H9 (cell line): ENCODE measurements at regions not wholly inside any gene's neighbourhood (a gene's known extent, or its start where the extent isn't known, plus 50 kb on each side); places are given as distances from the start of the nearest gene placed in this dataset.

Source experiments
- DNase-seq: peaks from one replicate; pipeline ENCODE4 v3.0.0-alpha.2; 2017
- H2AFZ ChIP-seq: one replicate; pipeline ENCODE4 v1.6.1; 2013; ENCODE audit warnings: mild to moderate bottlenecking, low read length, control low read depth, moderate library complexity
- H2AK5ac ChIP-seq: 2 replicates; pipeline ENCODE4 v1.6.1; 2013; ENCODE audit warnings: low read length, control low read depth, mixed read lengths; ENCODE audit not compliant: insufficient read length
- H2BK120ac ChIP-seq: one replicate; pipeline ENCODE4 v1.6.1; 2013; ENCODE audit warnings: low read depth, mild to moderate bottlenecking, low read length, control low read depth, inconsistent platforms; ENCODE audit not compliant: poor library complexity, severe bottlenecking
- H2BK12ac ChIP-seq: 2 replicates; pipeline ENCODE4 v1.6.1; 2013; ENCODE audit warnings: low read length, control low read depth, mixed read lengths, low read depth; ENCODE audit not compliant: insufficient read length
- H2BK15ac ChIP-seq: 2 replicates; pipeline ENCODE4 v1.6.1; 2013; ENCODE audit warnings: low read depth, low read length, control low read depth
- H2BK20ac ChIP-seq: one replicate; pipeline ENCODE4 v1.6.1; 2013; ENCODE audit warnings: low read depth, mild to moderate bottlenecking, low read length, control low read depth, inconsistent platforms; ENCODE audit not compliant: poor library complexity, severe bottlenecking
- H2BK5ac ChIP-seq: 2 replicates; pipeline ENCODE4 v1.6.1; 2013; ENCODE audit warnings: low read length, control low read depth, mixed read lengths; ENCODE audit not compliant: insufficient read length
- H3K14ac ChIP-seq: 2 replicates; pipeline ENCODE4 v1.6.1; 2013; ENCODE audit warnings: low read length, control low read depth; ENCODE audit not compliant: insufficient read depth
- H3K18ac ChIP-seq: 2 replicates; pipeline ENCODE4 v1.6.1; 2013; ENCODE audit warnings: low read depth, mild to moderate bottlenecking, mixed read lengths, low read length, control low read depth; ENCODE audit not compliant: insufficient read length
- H3K23ac ChIP-seq: 2 replicates; pipeline ENCODE4 v1.6.1; 2013; ENCODE audit warnings: low read length, control low read depth, mixed read lengths, low read depth; ENCODE audit not compliant: insufficient read length
- H3K23me2 ChIP-seq: 2 replicates; pipeline ENCODE4 v1.6.1; 2013; ENCODE audit warnings: low read depth, mild to moderate bottlenecking, mixed read lengths, low read length, control low read depth; ENCODE audit not compliant: insufficient read length, poor library complexity, severe bottlenecking
- H3K27ac ChIP-seq: 2 replicates; pipeline ENCODE4 v1.5.1; 2013; ENCODE audit warnings: low read length, control low read depth, mixed read lengths, low read depth; ENCODE audit not compliant: insufficient read length
- H3K27me3 ChIP-seq: 2 replicates; pipeline ENCODE4 v1.6.1; 2013; ENCODE audit warnings: low read length, control low read depth, inconsistent platforms; ENCODE audit not compliant: insufficient read depth
- H3K4ac ChIP-seq: 2 replicates; pipeline ENCODE4 v1.6.1; 2013; ENCODE audit warnings: low read depth, mild to moderate bottlenecking, control low read depth, inconsistent platforms, low read length, moderate library complexity
- H3K4me1 ChIP-seq: 2 replicates; pipeline ENCODE4 v1.6.1; 2013; ENCODE audit warnings: low read length, control low read depth, inconsistent platforms; ENCODE audit not compliant: insufficient read depth
- H3K4me2 ChIP-seq: 2 replicates; pipeline ENCODE4 v1.6.1; 2013; ENCODE audit warnings: low read length, control low read depth, mixed read lengths; ENCODE audit not compliant: insufficient read length, insufficient read depth
- H3K56ac ChIP-seq: 2 replicates; pipeline ENCODE4 v1.6.1; 2013; ENCODE audit warnings: low read depth, mild to moderate bottlenecking, mixed read lengths, low read length, control low read depth; ENCODE audit not compliant: insufficient read length
- H3K79me1 ChIP-seq: 2 replicates; pipeline ENCODE4 v1.6.1; 2013; ENCODE audit warnings: low read depth, mild to moderate bottlenecking, moderate library complexity, low read length, control low read depth, inconsistent platforms; ENCODE audit not compliant: insufficient read depth, poor library complexity, severe bottlenecking
- H3K79me2 ChIP-seq: 2 replicates; pipeline ENCODE4 v1.6.1; 2013; ENCODE audit warnings: low read length, control low read depth, inconsistent platforms; ENCODE audit not compliant: insufficient read depth
- H3K9ac ChIP-seq: 2 replicates; pipeline ENCODE4 v1.6.1; 2013; ENCODE audit warnings: low read length, control low read depth, mixed read lengths; ENCODE audit not compliant: insufficient read length; ENCODE audit errors: extremely low read depth
- H3K9me3 ChIP-seq: one replicate; pipeline ENCODE4 v1.6.1; 2013; ENCODE audit warnings: low read depth, low read length, inconsistent platforms; ENCODE audit not compliant: control insufficient read depth
- H3T11ph ChIP-seq: one replicate; pipeline ENCODE4 v1.6.1; 2013; ENCODE audit warnings: mild to moderate bottlenecking, low read length, control low read depth, inconsistent platforms
- H4K20me1 ChIP-seq: one replicate; pipeline ENCODE4 v1.6.1; 2013; ENCODE audit not compliant: control insufficient read depth, insufficient read length, insufficient read depth
- H4K5ac ChIP-seq: 2 replicates; pipeline ENCODE4 v1.6.1; 2013; ENCODE audit warnings: low read depth, mild to moderate bottlenecking, mixed read lengths, low read length, control low read depth; ENCODE audit not compliant: insufficient read length
- H4K8ac ChIP-seq: replicated peaks from 2 replicates; pipeline ENCODE4 v1.6.1; 2013; ENCODE audit warnings: low read length, control low read depth, mixed read lengths, low read depth; ENCODE audit not compliant: insufficient read length
- H4K91ac ChIP-seq: 2 replicates; pipeline ENCODE4 v1.6.1; 2013; ENCODE audit warnings: low read depth, mild to moderate bottlenecking, moderate library complexity, mixed read lengths, low read length, control low read depth; ENCODE audit not compliant: insufficient read length
- H3K27ac Mint-ChIP-seq, 3 experiments: 2 replicates in 2 of 3; 3 replicates in 1 of 3; pipeline ENCODE4 v1.8.0; 2020 to 2021; ENCODE audit warnings: mixed read lengths in 3 of 3, mild to moderate bottlenecking in 1 of 3, moderate library complexity in 1 of 3
- H3K27me3 Mint-ChIP-seq: 2 replicates; pipeline ENCODE4 v1.8.0; 2021; ENCODE audit warnings: low read depth, mild to moderate bottlenecking, moderate library complexity, mixed read lengths
- H3K36me3 Mint-ChIP-seq, 3 experiments: 2 replicates in 2 of 3; 3 replicates in 1 of 3; pipeline ENCODE4 v1.8.0; 2020 to 2021; ENCODE audit warnings: low read depth in 3 of 3, mixed read lengths in 3 of 3; ENCODE audit not compliant: insufficient read depth in 1 of 3
- H3K4me1 Mint-ChIP-seq, 2 experiments: 2 replicates each; pipeline ENCODE4 v1.8.0; 2020; ENCODE audit warnings: mixed read lengths in 2 of 2
- H3K4me3 Mint-ChIP-seq, 2 experiments: 2 replicates in 1 of 2; 3 replicates in 1 of 2; pipeline ENCODE4 v1.8.0; 2020 to 2021; ENCODE audit warnings: mild to moderate bottlenecking in 2 of 2, mixed read lengths in 2 of 2, moderate library complexity in 1 of 2
- H3K9me3 Mint-ChIP-seq, 2 experiments: 2 replicates in 1 of 2; 3 replicates in 1 of 2; pipeline ENCODE4 v1.8.0; 2020; ENCODE audit warnings: mild to moderate bottlenecking in 2 of 2, mixed read lengths in 2 of 2, moderate library complexity in 1 of 2
- CTCF ChIP-seq: fragments of 200-600 bp; sonication (generic); conservative IDR thresholded peaks from 3 replicates; pipeline ENCODE4 v1.8.0; 2021; ENCODE audit warnings: antibody characterized with exemption, mild to moderate bottlenecking
- WGBS: extraction: QIAGEN DNeasy Blood & Tissue Kit; methylation state at CpG from one replicate; pipeline ENCODE4 v1.1.7; 2013; ENCODE audit warnings: missing lambda C conversion rate, low lambda C conversion rate, mixed read lengths; ENCODE audit not compliant: insufficient read length; ENCODE audit errors: extremely low coverage; 5-methylcytosine and 5-hydroxymethylcytosine counted together

- H3K9ac ChIP-seq = no peak overlapping the region
- no peak overlapping the region for H2AFZ ChIP-seq
- no CpG with 5 or more reads among the region's 9 CpGs for WGBS
- H3K23me2 ChIP-seq = no peaks in the 10 kb centered on the region
- no peak overlapping the region for H4K5ac ChIP-seq
- H3K4ac ChIP-seq = no peak overlapping the region
- no peak overlapping the region for H3K27ac Mint-ChIP-seq
- DNase-seq = no peak
- H3K23ac ChIP-seq = no peak overlapping the region
- no peak overlapping the region for H4K91ac ChIP-seq
- H3K9me3 ChIP-seq = no peaks in the 10 kb centered on the region
- H3K27ac ChIP-seq = no peak overlapping the region
- H3K27me3 ChIP-seq = no peaks in the 10 kb centered on the region
- H2BK120ac ChIP-seq = no peak overlapping the region
- H3K4me3 Mint-ChIP-seq = no peak overlapping the region
- H3K56ac ChIP-seq = no peak overlapping the region
- no peak overlapping the region for H4K8ac ChIP-seq
- peaks cover 5% of the 10 kb centered on the region for H3K4me1 ChIP-seq
- H3K79me2 ChIP-seq = no peaks in the 10 kb centered on the region
- no peaks in the 10 kb centered on the region for H3K79me1 ChIP-seq
- no peak overlapping the region for H3K18ac ChIP-seq
- H3K4me2 ChIP-seq = no peak overlapping the region
- H3K14ac ChIP-seq = no peak overlapping the region
- no peaks in the 10 kb centered on the region for H4K20me1 ChIP-seq
- TF ChIP-seq CTCF = no peak
- no peaks in the 10 kb centered on the region for H3K9me3 Mint-ChIP-seq
- H3K36me3 Mint-ChIP-seq = peaks cover 0 to 2% (median 0%) of the 10 kb centered on the region in 3 experiments; a peak in 3 of 7 replicates
- H2BK5ac ChIP-seq = no peak overlapping the region
- no peak overlapping the region for H2BK20ac ChIP-seq
- H3T11ph ChIP-seq = no peak overlapping the region
- H3K4me1 Mint-ChIP-seq = peaks cover 22 to 28% of the 10 kb centered on the region in 2 experiments
- H3K27me3 Mint-ChIP-seq = no peaks in the 10 kb centered on the region; the same call in 1 of the 2 replicates
- H2BK15ac ChIP-seq = no peak overlapping the region
- H2BK12ac ChIP-seq = no peak overlapping the region
- no peak overlapping the region for H2AK5ac ChIP-seq
Observed at GRCh38 chr2:120916446-120916845, 180.8 kb downstream of the GLI2 start.
